Loucy (cell line): ENCODE measurements at regions not wholly inside any gene's neighbourhood (a gene's known extent, or its start where the extent isn't known, plus 50 kb on each side); places are given as distances from the start of the nearest gene placed in this dataset.

Experiments
- H2AFZ ChIP-seq: fragments of 200-600 bp; sonication (generic); 2 replicates; pipeline ENCODE4 v1.6.0; 2016; ENCODE audit warnings: antibody characterized with exemption, mild to moderate bottlenecking, low read length, moderate library complexity
- H3F3A ChIP-seq: fragments of 200-600 bp; 2 replicates; pipeline ENCODE4 v1.6.0; 2016; ENCODE audit warnings: antibody characterized with exemption, low read depth, mild to moderate bottlenecking
- H3K27me3 ChIP-seq: fragments of 200-600 bp; sonication (generic); 2 replicates; pipeline ENCODE4 v1.6.1; 2014; ENCODE audit warnings: low read length, mild to moderate bottlenecking; ENCODE audit not compliant: insufficient read depth, poor library complexity, severe bottlenecking
- H3K36me3 ChIP-seq: fragments of 200-600 bp; sonication (generic); 2 replicates; pipeline ENCODE4 v1.6.1; 2016; ENCODE audit warnings: low read length; ENCODE audit not compliant: insufficient read depth
- H3K4me1 ChIP-seq: fragments of 200-600 bp; sonication (generic); 2 replicates; pipeline ENCODE4 v1.5.1; 2014; ENCODE audit warnings: low read length, mild to moderate bottlenecking; ENCODE audit not compliant: insufficient read depth, poor library complexity, severe bottlenecking
- H3K4me2 ChIP-seq: fragments of 200-600 bp; sonication (generic); 2 replicates; pipeline ENCODE4 v1.6.0; 2014; ENCODE audit warnings: antibody characterized with exemption, low read length, low read depth, mild to moderate bottlenecking; ENCODE audit not compliant: poor library complexity, severe bottlenecking
- H3K4me3 ChIP-seq: fragments of 200-600 bp; sonication (generic); 2 replicates; pipeline ENCODE4 v1.5.1; 2014; ENCODE audit warnings: low read length, mild to moderate bottlenecking, mixed read lengths; ENCODE audit not compliant: poor library complexity, severe bottlenecking
- H3K79me2 ChIP-seq: fragments of 200-600 bp; sonication (generic); 2 replicates; pipeline ENCODE4 v1.6.1; 2014; ENCODE audit warnings: low read length; ENCODE audit not compliant: insufficient read depth
- H3K9ac ChIP-seq: fragments of 200-600 bp; sonication (generic); 2 replicates; pipeline ENCODE4 v1.6.0; 2014; ENCODE audit warnings: mild to moderate bottlenecking, low read depth, low read length, moderate library complexity; ENCODE audit not compliant: poor library complexity, severe bottlenecking
- H3K9me2 ChIP-seq: fragments of 200-600 bp; sonication (generic); replicated peaks from 2 replicates; pipeline ENCODE4 v1.6.1; 2016; ENCODE audit warnings: low read depth, low read length, mixed read lengths
- H3K9me3 ChIP-seq: fragments of 200-600 bp; sonication (generic); 2 replicates; pipeline ENCODE4 v1.6.1; 2014; ENCODE audit warnings: mild to moderate bottlenecking, antibody characterized with exemption, low read length, low read depth; ENCODE audit not compliant: insufficient read depth
- H4K20me1 ChIP-seq: fragments of 200-600 bp; sonication (generic); 2 replicates; pipeline ENCODE4 v1.6.0; 2014; ENCODE audit warnings: antibody characterized with exemption, low read length, mild to moderate bottlenecking; ENCODE audit not compliant: insufficient read depth, poor library complexity, severe bottlenecking
- CTCF ChIP-seq: fragments of 200-600 bp; sonication (generic); conservative IDR thresholded peaks from 2 replicates; pipeline ENCODE4 v1.5.1; 2014; ENCODE audit warnings: mild to moderate bottlenecking, antibody characterized with exemption, low read length
- EZH2phosphoT487 ChIP-seq: fragments of 200-600 bp; IDR thresholded peaks from 2 replicates; pipeline ENCODE4 v1.6.1; 2018; ENCODE audit warnings: antibody characterized with exemption, mild to moderate bottlenecking, moderate library complexity, borderline replicate concordance

GRCh38 chr1:175864183-175864582, 120.8 kb upstream of the TNR start:
- Histone ChIP-seq H3K9ac (no peak overlapping the region), H3K4me1 (no peaks in the 10 kb centered on the region), H4K20me1 (no peaks in the 10 kb centered on the region), H3K9me2 (no peaks in the 10 kb centered on the region), H3K4me3 (no peak overlapping the region), H3K79me2 (no peaks in the 10 kb centered on the region), H3K9me3 (no peaks in the 10 kb centered on the region), H3K4me2 (no peak overlapping the region), H3K27me3 (no peaks in the 10 kb centered on the region), H2AFZ (no peak overlapping the region), H3K36me3 (no peaks in the 10 kb centered on the region), H3F3A (no peaks in the 10 kb centered on the region)
- TF ChIP-seq EZH2phosphoT487: no peak

GRCh38 chr1:175863299-175864050, 120.1 kb upstream of the TNR start:
- no peak overlapping the region for H3K4me3 ChIP-seq

GRCh38 chr1:175862408-175862807, 119.0 kb upstream of the TNR start:
- no peak overlapping the region for H3K4me3 ChIP-seq
- TF ChIP-seq CTCF (no peak), EZH2phosphoT487 (no peak)
- no peak overlapping the region for H3K9ac ChIP-seq
- no peaks in the 10 kb centered on the region for H3K27me3 ChIP-seq
- H3K4me1 ChIP-seq: no peaks in the 10 kb centered on the region
- no peaks in the 10 kb centered on the region for H4K20me1 ChIP-seq
- H3K79me2 ChIP-seq: no peaks in the 10 kb centered on the region
- no peak overlapping the region for H3K4me2 ChIP-seq
- no peak overlapping the region for H2AFZ ChIP-seq
- H3F3A ChIP-seq: no peaks in the 10 kb centered on the region
- H3K9me3 ChIP-seq: no peaks in the 10 kb centered on the region
- no peaks in the 10 kb centered on the region for H3K36me3 ChIP-seq
- H3K9me2 ChIP-seq: no peaks in the 10 kb centered on the region

More at GRCh38 chr1:175863299-175864050, 120.1 kb upstream of the TNR start:
- Histone ChIP-seq H3K9me3 (no peaks in the 10 kb centered on the region), H3K4me1 (no peaks in the 10 kb centered on the region), H3K79me2 (no peaks in the 10 kb centered on the region), H3K9me2 (no peaks in the 10 kb centered on the region), H3K4me2 (no peak overlapping the region), H3F3A (no peaks in the 10 kb centered on the region), H3K27me3 (no peaks in the 10 kb centered on the region), H2AFZ (no peak overlapping the region), H3K36me3 (no peaks in the 10 kb centered on the region), H4K20me1 (no peaks in the 10 kb centered on the region), H3K9ac (no peak overlapping the region)
- TF ChIP-seq EZH2phosphoT487: no peak
- TF ChIP-seq CTCF: no peak
